Peyer's patch (tissue), 4 donors: ENCODE measurements at regions not wholly inside any gene's neighbourhood (a gene's known extent, or its start where the extent isn't known, plus 50 kb on each side); places are given as distances from the start of the nearest gene placed in this dataset.

Experiments
- DNase-seq, 3 donors: peaks; one replicate each; pipeline ENCODE4 v3.0.0-alpha.2; 2017 to 2019
- H3K27ac ChIP-seq, 4 donors: fragments of 200-600 bp; sonication (generic); one replicate each; pipeline ENCODE4 v1.5.1; 2016 to 2019
- H3K27me3 ChIP-seq, 2 donors: fragments of 200-600 bp; sonication (generic); one replicate each; pipeline ENCODE4 v1.5.1; 2019
- H3K36me3 ChIP-seq, 3 donors: fragments of 200-600 bp; sonication (generic); one replicate each; pipeline ENCODE4 v1.5.1; 2016 to 2019
- H3K4me1 ChIP-seq, 4 donors: fragments of 200-600 bp; sonication (generic); one replicate each; pipeline ENCODE4 v1.5.1; 2016 to 2019
- H3K4me3 ChIP-seq, 4 donors: fragments of 200-600 bp; sonication (generic); 1 replicate in 3 of 4; 2 replicates in 1 of 4; pipeline ENCODE4 v1.5.1; 2016 to 2019; ENCODE audit warnings: mild to moderate bottlenecking in 1 of 4
- H3K9me3 ChIP-seq, 4 donors: fragments of 200-600 bp; sonication (generic); one replicate each; pipeline ENCODE4 v1.5.1; 2016 to 2019; ENCODE audit warnings: mild to moderate bottlenecking in 1 of 4
- POLR2A ChIP-seq, 2 donors: fragments of 450-650 bp; IDR thresholded peaks; one replicate each; pipeline ENCODE4 v1.5.1; 2017; ENCODE audit warnings: antibody characterized with exemption in 2 of 2, mild to moderate bottlenecking in 2 of 2, moderate library complexity in 2 of 2
- TF ChIP-seq, protein P1 (sequence below), 6 experiments: fragments of 450-650 bp in 4 of 6; fragments of 200-600 bp in 2 of 6; sonication (generic) in 1 of 6; IDR thresholded peaks; one replicate each; pipeline ENCODE4 v1.5.1; 2017 to 2019; ENCODE audit warnings: antibody characterized with exemption in 6 of 6, mild to moderate bottlenecking in 3 of 6, moderate library complexity in 1 of 6

DNA sequence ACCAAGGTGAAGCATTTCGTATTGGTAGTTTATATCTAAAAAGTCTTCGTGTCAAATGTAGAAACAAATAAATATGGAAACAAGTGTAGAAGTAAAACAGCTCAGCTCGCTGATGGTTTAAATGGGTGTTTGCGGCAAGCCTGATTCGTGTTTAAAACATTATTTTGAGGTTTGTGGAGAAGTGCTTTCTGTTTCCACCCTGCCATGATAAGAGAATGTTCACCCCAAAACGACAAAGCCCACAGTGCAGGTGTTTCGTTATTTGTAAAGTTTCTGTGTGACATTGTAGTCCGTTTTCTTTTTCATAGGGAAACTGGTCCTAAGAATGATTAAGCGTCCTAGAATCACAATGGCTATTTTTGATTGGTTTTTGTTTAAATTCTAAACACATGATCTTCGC lies 316.2 kb upstream of the SHH start:
- Histone ChIP-seq H3K36me3 (no peaks in the 10 kb centered on the region), H3K9me3 (peaks cover 0 to 4% (median 0%) of the 10 kb centered on the region in 4 donors), H3K4me3 (no peak overlapping the region), H3K27me3 (no peaks in the 10 kb centered on the region), H3K27ac (no peak overlapping the region), H3K4me1 (no peaks in the 10 kb centered on the region)
- TF ChIP-seq, protein P1, sequence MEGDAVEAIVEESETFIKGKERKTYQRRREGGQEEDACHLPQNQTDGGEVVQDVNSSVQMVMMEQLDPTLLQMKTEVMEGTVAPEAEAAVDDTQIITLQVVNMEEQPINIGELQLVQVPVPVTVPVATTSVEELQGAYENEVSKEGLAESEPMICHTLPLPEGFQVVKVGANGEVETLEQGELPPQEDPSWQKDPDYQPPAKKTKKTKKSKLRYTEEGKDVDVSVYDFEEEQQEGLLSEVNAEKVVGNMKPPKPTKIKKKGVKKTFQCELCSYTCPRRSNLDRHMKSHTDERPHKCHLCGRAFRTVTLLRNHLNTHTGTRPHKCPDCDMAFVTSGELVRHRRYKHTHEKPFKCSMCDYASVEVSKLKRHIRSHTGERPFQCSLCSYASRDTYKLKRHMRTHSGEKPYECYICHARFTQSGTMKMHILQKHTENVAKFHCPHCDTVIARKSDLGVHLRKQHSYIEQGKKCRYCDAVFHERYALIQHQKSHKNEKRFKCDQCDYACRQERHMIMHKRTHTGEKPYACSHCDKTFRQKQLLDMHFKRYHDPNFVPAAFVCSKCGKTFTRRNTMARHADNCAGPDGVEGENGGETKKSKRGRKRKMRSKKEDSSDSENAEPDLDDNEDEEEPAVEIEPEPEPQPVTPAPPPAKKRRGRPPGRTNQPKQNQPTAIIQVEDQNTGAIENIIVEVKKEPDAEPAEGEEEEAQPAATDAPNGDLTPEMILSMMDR (IDR thresholded peaks at IDR 0.05): no peak
- no peak for TF ChIP-seq POLR2A (IDR thresholded peaks at IDR 0.05)
- DNase-seq: no peak

DNA sequence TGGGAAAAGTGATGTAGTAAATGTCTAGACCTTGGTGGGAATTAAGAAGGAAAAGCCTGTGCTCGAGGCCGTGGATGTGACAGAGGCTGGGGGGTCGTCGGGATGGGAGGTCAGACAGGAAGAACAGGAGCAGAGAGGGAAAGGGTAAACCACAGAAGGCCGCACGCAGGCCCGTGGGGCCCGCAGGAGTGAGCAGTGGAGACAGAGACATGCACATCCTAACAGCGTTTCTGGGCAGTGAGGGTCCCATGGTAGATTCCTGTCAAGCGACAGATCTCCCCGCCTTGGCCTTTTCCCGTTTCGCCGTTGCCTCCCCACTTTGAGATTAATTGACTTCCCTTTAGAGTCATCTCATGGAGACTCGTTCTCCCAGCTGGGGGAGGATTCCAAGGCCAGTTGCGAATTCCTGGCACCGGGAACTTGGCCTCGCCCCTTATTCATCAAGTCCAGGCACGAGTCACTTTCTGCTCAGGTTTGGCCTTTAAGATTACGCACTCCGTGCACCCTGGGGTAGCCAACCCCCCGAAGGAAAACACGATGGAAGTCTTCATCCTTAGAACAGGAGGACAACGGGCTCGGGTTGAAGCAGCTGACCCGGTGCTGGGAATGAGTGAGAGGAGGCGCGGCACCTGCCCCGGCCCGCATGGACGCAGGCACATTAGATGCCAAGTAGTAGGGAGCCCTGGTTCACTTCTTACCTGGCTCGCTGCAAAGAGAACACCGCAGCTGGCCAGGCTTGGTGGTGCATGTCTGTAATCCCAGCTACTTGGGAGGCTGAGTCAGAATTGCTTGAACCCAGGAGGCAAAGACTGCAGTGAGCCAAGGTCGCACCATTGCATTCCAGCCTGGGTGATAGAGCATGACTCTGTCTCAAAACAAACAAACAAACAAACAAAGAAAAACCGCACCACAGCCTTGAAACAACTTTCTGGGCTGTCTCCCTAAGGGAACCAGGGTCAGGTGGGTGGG lies 315.2 kb upstream of the SHH start:
- Histone ChIP-seq H3K9me3 (peaks cover 0 to 4% (median 0%) of the 10 kb centered on the region in 4 donors), H3K4me3 (no peak overlapping the region), H3K27me3 (no peaks in the 10 kb centered on the region), H3K4me1 (no peaks in the 10 kb centered on the region), H3K27ac (no peak overlapping the region), H3K36me3 (no peaks in the 10 kb centered on the region)
- TF ChIP-seq, protein P1 (IDR thresholded peaks at IDR 0.05): no peak
- no peak for TF ChIP-seq POLR2A (IDR thresholded peaks at IDR 0.05)
- no peak for DNase-seq

DNA sequence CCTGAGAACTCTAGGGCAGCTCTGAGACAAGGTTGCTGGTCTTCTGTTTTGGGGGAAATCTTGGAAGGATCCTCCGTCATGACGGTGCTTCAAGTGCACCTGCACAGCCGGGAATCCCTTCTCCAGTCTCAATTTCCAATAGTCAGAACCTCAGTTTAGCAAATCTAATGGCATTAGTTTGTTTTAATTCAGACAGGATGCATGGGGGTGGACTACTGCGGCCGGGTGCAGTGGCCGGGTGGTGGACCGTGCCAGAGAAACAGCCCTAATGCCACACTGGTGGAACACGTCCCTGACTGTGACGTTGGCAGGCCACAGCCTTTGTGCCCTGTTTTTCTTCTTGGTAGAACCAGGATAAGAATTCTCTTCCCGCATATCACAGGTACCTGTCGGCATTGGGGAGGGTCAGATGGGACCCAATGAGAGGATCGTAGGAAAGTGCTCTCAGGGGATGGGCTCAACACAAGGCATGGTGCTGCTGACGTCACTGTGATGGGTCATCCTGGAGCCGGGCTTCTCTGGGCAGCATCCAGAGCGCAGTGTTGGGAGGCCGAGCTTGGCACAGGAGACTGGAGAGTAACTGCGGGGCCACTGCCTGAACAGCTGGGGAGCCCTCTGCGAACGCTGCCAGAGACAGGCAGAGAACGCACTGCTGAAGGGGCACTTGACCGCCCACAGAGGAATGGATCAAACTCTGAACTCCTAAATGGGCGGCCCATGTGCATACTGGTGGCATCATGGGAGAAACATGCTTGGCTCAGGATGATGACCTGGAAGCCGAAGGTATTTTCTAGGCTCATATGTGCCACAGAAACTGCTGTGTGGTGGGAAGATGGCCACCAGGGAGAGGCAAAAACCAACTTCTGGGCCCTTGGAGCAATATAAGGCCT lies 313.8 kb upstream of the SHH start:
- no peak overlapping the region for H3K4me3 ChIP-seq
- TF ChIP-seq, protein P1 (IDR thresholded peaks at IDR 0.05): no peak
- TF ChIP-seq POLR2A (IDR thresholded peaks at IDR 0.05): no peak
- no peaks in the 10 kb centered on the region for H3K36me3 ChIP-seq
- H3K4me1 ChIP-seq: no peaks in the 10 kb centered on the region
- H3K9me3 ChIP-seq: peaks cover 0 to 4% (median 0%) of the 10 kb centered on the region in 4 donors
- no peak overlapping the region for H3K27ac ChIP-seq
- no peak for DNase-seq
- H3K27me3 ChIP-seq: no peaks in the 10 kb centered on the region

DNA sequence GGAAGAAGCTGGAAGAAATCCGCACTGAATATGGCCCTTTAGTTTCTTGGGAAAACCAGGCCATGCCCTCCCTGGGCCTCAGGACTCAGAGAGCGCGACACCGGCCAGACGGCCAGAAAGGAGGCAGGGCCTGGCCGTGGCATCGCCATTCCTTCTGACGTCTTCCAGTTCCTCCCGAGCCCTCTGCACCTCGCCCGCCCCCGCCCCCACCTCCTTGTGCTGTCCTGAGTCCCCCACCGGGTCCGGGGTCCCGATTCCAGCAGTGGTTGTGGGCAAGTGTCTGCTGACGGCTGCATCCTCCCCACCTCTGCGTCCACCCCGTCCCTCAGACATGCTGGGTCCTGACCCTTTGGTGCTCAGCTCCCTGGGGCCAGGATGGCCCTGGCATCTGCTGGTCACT lies 312.1 kb upstream of the SHH start:
- Histone ChIP-seq H3K4me1 (no peaks in the 10 kb centered on the region), H3K27ac (no peak overlapping the region), H3K4me3 (no peak overlapping the region), H3K9me3 (peaks cover 0 to 4% (median 0%) of the 10 kb centered on the region in 4 donors), H3K36me3 (no peaks in the 10 kb centered on the region), H3K27me3 (no peaks in the 10 kb centered on the region)
- TF ChIP-seq, protein P1 (IDR thresholded peaks at IDR 0.05): no peak
- TF ChIP-seq POLR2A (IDR thresholded peaks at IDR 0.05): no peak
- DNase-seq: no peak

DNA sequence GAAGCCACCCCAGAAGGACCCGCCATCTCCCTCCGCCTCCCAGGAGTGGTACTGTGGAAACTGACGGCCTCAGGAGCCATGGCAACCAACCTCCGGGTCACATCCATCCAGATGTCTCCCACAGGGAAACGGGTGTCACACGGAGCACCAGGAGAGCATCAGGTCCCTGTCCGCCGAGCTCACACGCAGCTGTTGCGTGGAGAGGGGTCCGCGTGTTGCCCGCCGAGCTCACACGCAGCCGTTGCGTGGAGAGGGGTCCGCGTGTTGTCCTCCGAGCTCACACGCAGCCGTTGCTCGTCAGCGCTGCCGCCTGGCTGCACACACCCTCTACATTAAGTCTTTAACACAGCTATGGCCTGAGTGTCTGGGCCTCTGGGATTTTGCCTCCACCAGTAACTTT lies 311.1 kb upstream of the SHH start:
- Histone ChIP-seq H3K4me3 (no peak overlapping the region), H3K27ac (no peak overlapping the region), H3K4me1 (no peaks in the 10 kb centered on the region), H3K27me3 (no peaks in the 10 kb centered on the region), H3K36me3 (no peaks in the 10 kb centered on the region), H3K9me3 (peaks cover 0 to 4% (median 0%) of the 10 kb centered on the region in 4 donors)
- no peak for DNase-seq
- TF ChIP-seq, protein P1 (IDR thresholded peaks at IDR 0.05): no peak
- TF ChIP-seq POLR2A (IDR thresholded peaks at IDR 0.05): no peak
